Testis (tissue), 2 donors: ENCODE measurements at regions not wholly inside any gene's neighbourhood (a gene's known extent, or its start where the extent isn't known, plus 50 kb on each side); places are given as distances from the start of the nearest gene placed in this dataset.

Source experiments
- DNase-seq: peaks from one replicate; pipeline ENCODE4 v3.0.0-alpha.2; 2019
- H3K27ac ChIP-seq, 2 donors: fragments of 200-600 bp; sonication (generic); one replicate each; pipeline ENCODE4 v1.5.1; 2019
- H3K27me3 ChIP-seq: fragments of 200-600 bp; sonication (generic); one replicate; pipeline ENCODE4 v1.5.1; 2019
- H3K36me3 ChIP-seq: fragments of 200-600 bp; sonication (generic); one replicate; pipeline ENCODE4 v1.5.1; 2017; ENCODE audit warnings: low read depth; ENCODE audit errors: missing control alignments
- H3K4me1 ChIP-seq: fragments of 200-600 bp; sonication (generic); one replicate; pipeline ENCODE4 v1.5.1; 2019
- H3K4me3 ChIP-seq, 2 donors: fragments of 200-600 bp; sonication (generic); one replicate each; pipeline ENCODE4 v1.5.1; 2017 to 2019
- H3K9me3 ChIP-seq: fragments of 200-600 bp; sonication (generic); one replicate; pipeline ENCODE4 v1.5.1; 2017
- CTCF ChIP-seq, 3 experiments: fragments of 450-650 bp in 2 of 3; fragments of 200-600 bp in 1 of 3; sonication (generic) in 1 of 3; IDR thresholded peaks; one replicate each; pipeline ENCODE4 v1.5.1; 2016 to 2019; ENCODE audit warnings: antibody characterized with exemption in 3 of 3, mild to moderate bottlenecking in 2 of 3, moderate library complexity in 1 of 3
- POLR2A ChIP-seq: fragments of 450-650 bp; IDR thresholded peaks from one replicate; pipeline ENCODE4 v1.6.1; 2017; ENCODE audit warnings: antibody characterized with exemption, mild to moderate bottlenecking, moderate library complexity
- WGBS, 2 donors: methylation state at CpG; one replicate each; pipeline ENCODE4 v1.1.5; 2018; 5-methylcytosine and 5-hydroxymethylcytosine counted together
- intact Hi-C: fragments of 100-400 bp; cut with DNase I; formaldehyde crosslinking; loops from one replicate; pipeline ENCODE4 v1.15.1; 2023; ENCODE audit warnings: low total_unique reads

- TF ChIP-seq POLR2A, result no peak
- TF ChIP-seq CTCF (IDR thresholded peaks at IDR 0.05), result no peak
- Histone ChIP-seq H3K36me3 (no peaks in the 10 kb centered on the region), H3K4me3 (no peak overlapping the region), H3K4me1 (no peaks in the 10 kb centered on the region), H3K9me3 (no peaks in the 10 kb centered on the region), H3K27me3 (no peaks in the 10 kb centered on the region), H3K27ac (no peak overlapping the region)
- WGBS, 2 donors, result 46 to 50% methylated on average over 2 of the region's 2 CpGs
- DNase-seq, result no peak
- intact Hi-C loops, result no loop called here
Observed at GRCh38 chr10:8310930-8311329, 256.4 kb downstream of the GATA3 start.

- DNase-seq, result no peak
- no peaks in the 10 kb centered on the region for H3K9me3 ChIP-seq
- H3K27me3 ChIP-seq, result no peaks in the 10 kb centered on the region
- H3K27ac ChIP-seq, result no peak overlapping the region
- WGBS, 2 donors, result 85% methylated on average over 2 of the region's 2 CpGs
- intact Hi-C loops, result no loop called here
- H3K4me1 ChIP-seq, result no peaks in the 10 kb centered on the region
- H3K4me3 ChIP-seq, result no peak overlapping the region
- H3K36me3 ChIP-seq, result no peaks in the 10 kb centered on the region
- no peak for TF ChIP-seq POLR2A
- no peak for TF ChIP-seq CTCF (IDR thresholded peaks at IDR 0.05)
Observed at GRCh38 chr10:8311526-8312070, 257.1 kb downstream of the GATA3 start.

- no peaks in the 10 kb centered on the region for H3K27me3 ChIP-seq
- WGBS, 2 donors, result 33% methylated on average over 3 of the region's 3 CpGs
- H3K27ac ChIP-seq, result no peak overlapping the region
- no peaks in the 10 kb centered on the region for H3K9me3 ChIP-seq
- DNase-seq, result no peak
- intact Hi-C loops, result no loop called here
- no peaks in the 10 kb centered on the region for H3K4me1 ChIP-seq
- H3K36me3 ChIP-seq, result no peaks in the 10 kb centered on the region
- no peak overlapping the region for H3K4me3 ChIP-seq
- no peak for TF ChIP-seq CTCF (IDR thresholded peaks at IDR 0.05)
- TF ChIP-seq POLR2A, result no peak
Observed at GRCh38 chr10:8312079-8312478, 257.6 kb downstream of the GATA3 start.

- intact Hi-C loops, result no loop called here
- DNase-seq, result no peak
Observed at GRCh38 chr10:8312781-8313180, 258.3 kb downstream of the GATA3 start.

More at GRCh38 chr10:8312781-8313180, 258.3 kb downstream of the GATA3 start:
- Histone ChIP-seq H3K4me1 (no peaks in the 10 kb centered on the region), H3K4me3 (no peak overlapping the region), H3K27ac (no peak overlapping the region), H3K9me3 (no peaks in the 10 kb centered on the region), H3K27me3 (no peaks in the 10 kb centered on the region), H3K36me3 (no peaks in the 10 kb centered on the region)
- TF ChIP-seq CTCF (IDR thresholded peaks at IDR 0.05) (no peak), POLR2A (no peak)
- WGBS, 2 donors, result 76 to 88% methylated on average over 9 of the region's 9 CpGs
